VCaP (cell line): ENCODE measurements at regions not wholly inside any gene's neighbourhood (a gene's known extent, or its start where the extent isn't known, plus 50 kb on each side); places are given as distances from the start of the nearest gene placed in this dataset.
"Not testable (repeated sequence)": the region's sequence is repeated elsewhere in the genome, so short reads cannot be mapped to it uniquely, and the experiment has no call there.

ENCODE experiments used
- H3K27ac ChIP-seq: fragments of 450-650 bp; 2 replicates; pipeline ENCODE4 v1.5.1; 2017
- CTCF ChIP-seq: fragments of 450-650 bp; conservative IDR thresholded peaks from 2 replicates; pipeline ENCODE4 v1.5.1; 2017; ENCODE audit warnings: mild to moderate bottlenecking, moderate library complexity

GRCh38 chr6:68167604-68168003, 467.5 kb upstream of the ADGRB3 start:
- TF ChIP-seq CTCF = no peak
- H3K27ac ChIP-seq = no peak overlapping the region

DNA sequence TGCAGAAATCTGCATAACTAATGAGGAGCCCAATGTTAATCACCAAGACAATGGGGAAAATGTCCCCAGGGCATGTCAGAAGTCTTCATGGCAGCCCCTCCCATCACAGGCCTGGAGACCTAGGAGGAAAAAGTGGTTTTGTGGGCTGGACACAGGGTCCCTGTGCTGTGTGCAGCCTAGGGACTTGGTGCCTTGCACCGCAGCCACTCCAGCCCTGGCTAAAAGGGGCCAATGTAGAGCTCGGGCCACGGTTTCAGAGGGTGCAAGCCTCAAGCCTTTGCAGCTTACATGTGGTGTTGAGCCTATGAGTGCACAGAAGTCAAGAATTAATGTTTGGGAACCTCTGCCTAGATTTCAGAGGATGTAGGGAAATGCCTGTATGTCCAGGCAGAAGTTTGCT, 474.3 kb upstream of the ADGRB3 start:
- H3K27ac ChIP-seq = not testable (repeated sequence)

GRCh38 chr6:68160348-68160747, 474.7 kb upstream of the ADGRB3 start:
- TF ChIP-seq CTCF = no peak
- no peak overlapping the region for H3K27ac ChIP-seq

DNA sequence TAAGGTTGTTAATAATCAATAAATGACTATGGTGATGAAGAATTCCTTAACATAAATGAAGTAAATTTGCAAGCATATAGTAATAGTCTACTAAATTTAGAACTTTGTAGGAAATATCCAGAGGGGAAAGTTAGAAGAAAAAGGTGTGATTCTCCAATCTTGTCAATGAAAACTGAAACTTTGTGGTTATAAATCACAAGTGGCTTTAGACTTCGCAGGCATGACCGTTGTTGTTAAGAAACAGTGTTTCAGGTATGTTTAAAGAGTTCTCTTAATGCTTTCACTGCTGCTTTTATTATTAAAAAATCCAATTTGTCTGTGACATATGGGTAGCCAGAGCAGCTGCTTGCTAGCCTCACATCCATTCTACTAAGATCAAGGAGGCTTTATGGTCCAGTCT, 475.6 kb upstream of the ADGRB3 start:
- no peak overlapping the region for H3K27ac ChIP-seq
- TF ChIP-seq CTCF = no peak

- TF ChIP-seq CTCF = no peak
- no peak overlapping the region for H3K27ac ChIP-seq
These were observed 476.8 kb upstream of the ADGRB3 start for GRCh38 chr6:68158256-68158655.

GRCh38 chr6:68144667-68145066, 490.4 kb upstream of the ADGRB3 start:
- no peak for TF ChIP-seq CTCF
- H3K27ac ChIP-seq = no peak overlapping the region

- no peak for TF ChIP-seq CTCF
- no peak overlapping the region for H3K27ac ChIP-seq
These were observed 493.9 kb upstream of the ADGRB3 start for GRCh38 chr6:68141190-68141589.

- no peak overlapping the region for H3K27ac ChIP-seq
- TF ChIP-seq CTCF = no peak
These were observed 496.0 kb upstream of the ADGRB3 start for GRCh38 chr6:68139130-68139529.
